Heart left ventricle (tissue), 13 donors: ENCODE measurements at regions not wholly inside any gene's neighbourhood (a gene's known extent, or its start where the extent isn't known, plus 50 kb on each side); places are given as distances from the start of the nearest gene placed in this dataset.

ENCODE experiments used
- POLR2A ChIP-seq, 2 donors: fragments of 450-650 bp; IDR thresholded peaks; one replicate each; pipeline ENCODE4 v1.6.1; 2017; ENCODE audit warnings: antibody characterized with exemption in 2 of 2, mild to moderate bottlenecking in 2 of 2, moderate library complexity in 2 of 2
- TF ChIP-seq, protein P1 (sequence below), 12 donors: fragments of 200-600 bp; sonication (generic) in 4 of 12; IDR thresholded peaks; one replicate each; pipeline versions ENCODE4 v1.5.0 to v1.8.0; 2018 to 2022; ENCODE audit warnings: antibody characterized with exemption in 12 of 12, mild to moderate bottlenecking in 5 of 12
- donor health status: ischemic (EF 13 %, LVEDD 7.1; RV severe dilation, severe dysfunction).
- donor health status: DM: no; HTN: yes; CAD: no.
- donor health status: DM: no; HTN: no; CAD: no.
- donor health status: ischemic (EF 25% LVEDD 6.9; RV normal size, moderate dysfunction).
- donor health status: ischemic (EF 25% LVEDD 5.7; RV mildly dilated, moderate dysfunction).
- donor health status: ischemic (EF 35%, LVEDD 5.7; RV mildly dilated, moderate dysfunction).
- donor health status: nonischemic (EF 11% LVEDD 7.7; RV severe dilation, severe dysfunction).
- donor health status: DM: yes; HTN: yes; CAD: no.
- donor health status: PGD.
- donor health status: ischemic (EF 29% LVEDD 5.4; RV normal size, mild dysfunction).
- donor health status: nonischemic (EF 23%, LVEDD 6.1; RV moderate dilation, normal function).

DNA sequence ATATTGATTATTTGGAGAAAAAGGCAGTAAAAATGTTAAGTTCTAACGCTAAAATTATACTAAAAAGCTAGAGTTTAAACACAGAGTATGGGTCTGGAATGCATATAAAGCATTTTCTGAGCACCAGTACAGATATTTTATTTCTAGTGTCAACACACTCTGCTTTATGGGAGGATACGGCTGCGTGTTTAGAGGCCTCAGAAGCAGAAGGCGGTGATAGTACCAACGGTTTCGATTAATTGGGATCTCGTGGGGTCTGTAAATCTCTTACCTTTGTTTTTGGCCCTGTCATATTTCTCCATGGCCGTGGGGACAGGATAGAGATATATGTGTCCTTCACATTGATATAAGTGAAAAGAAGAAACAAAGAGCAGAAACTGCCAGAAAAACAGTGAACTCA is 206.8 kb upstream of the NTM start:
- TF ChIP-seq, protein P1, sequence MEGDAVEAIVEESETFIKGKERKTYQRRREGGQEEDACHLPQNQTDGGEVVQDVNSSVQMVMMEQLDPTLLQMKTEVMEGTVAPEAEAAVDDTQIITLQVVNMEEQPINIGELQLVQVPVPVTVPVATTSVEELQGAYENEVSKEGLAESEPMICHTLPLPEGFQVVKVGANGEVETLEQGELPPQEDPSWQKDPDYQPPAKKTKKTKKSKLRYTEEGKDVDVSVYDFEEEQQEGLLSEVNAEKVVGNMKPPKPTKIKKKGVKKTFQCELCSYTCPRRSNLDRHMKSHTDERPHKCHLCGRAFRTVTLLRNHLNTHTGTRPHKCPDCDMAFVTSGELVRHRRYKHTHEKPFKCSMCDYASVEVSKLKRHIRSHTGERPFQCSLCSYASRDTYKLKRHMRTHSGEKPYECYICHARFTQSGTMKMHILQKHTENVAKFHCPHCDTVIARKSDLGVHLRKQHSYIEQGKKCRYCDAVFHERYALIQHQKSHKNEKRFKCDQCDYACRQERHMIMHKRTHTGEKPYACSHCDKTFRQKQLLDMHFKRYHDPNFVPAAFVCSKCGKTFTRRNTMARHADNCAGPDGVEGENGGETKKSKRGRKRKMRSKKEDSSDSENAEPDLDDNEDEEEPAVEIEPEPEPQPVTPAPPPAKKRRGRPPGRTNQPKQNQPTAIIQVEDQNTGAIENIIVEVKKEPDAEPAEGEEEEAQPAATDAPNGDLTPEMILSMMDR (IDR thresholded peaks at IDR 0.05), result no peak
- TF ChIP-seq POLR2A (IDR thresholded peaks at IDR 0.05), result no peak
